ENCODE measurements at regions not wholly inside any gene's neighbourhood (a gene's known extent, or its start where the extent isn't known, plus 50 kb on each side); places are given as distances from the start of the nearest gene placed in this dataset.

DNA sequence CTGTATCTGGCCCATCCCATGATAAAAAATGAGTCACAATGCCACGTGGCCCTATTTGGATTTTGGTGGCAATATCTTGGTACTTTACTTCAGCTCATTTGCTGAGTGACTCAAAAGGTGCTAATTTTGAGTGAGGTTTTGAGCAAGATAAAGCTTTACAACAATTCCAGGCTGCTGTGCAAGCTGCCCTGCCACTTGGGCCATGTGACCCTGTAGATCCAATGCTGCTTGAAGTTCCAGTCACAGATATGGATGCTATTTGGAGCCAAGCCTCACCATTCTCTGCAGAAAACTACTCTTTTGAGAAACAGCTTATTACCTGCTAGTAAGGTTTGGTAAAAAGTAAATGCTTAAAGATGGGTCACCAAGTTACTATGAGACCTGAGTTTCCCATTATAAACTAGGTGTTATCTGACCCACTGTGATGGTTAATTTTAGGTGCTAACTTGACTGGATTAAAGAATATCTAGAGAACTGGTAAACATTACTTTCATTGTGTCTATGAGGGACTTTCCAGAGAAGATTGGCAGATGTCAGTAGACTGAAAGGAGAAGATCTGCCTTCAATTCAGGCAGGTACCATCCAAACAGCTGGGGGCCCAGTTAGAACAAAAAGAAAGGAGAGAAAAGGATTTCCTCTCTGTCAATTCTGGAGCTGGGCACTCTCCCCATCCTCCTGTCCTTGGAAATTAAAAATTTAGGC, 1083.9 kb downstream of the DIPK2A start:
- H3K4me1 Mint-ChIP-seq (ENCODE audit: unreplicated experiment): no peaks in the 10 kb centered on the region
- peaks cover 4% of the 10 kb centered on the region for H3K9me3 Mint-ChIP-seq
- H3K4me3 Mint-ChIP-seq: no peak overlapping the region
- H3K27ac Mint-ChIP-seq: no peak overlapping the region
- H3K36me3 Mint-ChIP-seq: no peaks in the 10 kb centered on the region
- no peak for DNase-seq (ENCODE audit: extremely low spot score, unreplicated experiment)
- no peaks in the 10 kb centered on the region for H3K27me3 Mint-ChIP-seq
- TF ChIP-seq, protein P1, sequence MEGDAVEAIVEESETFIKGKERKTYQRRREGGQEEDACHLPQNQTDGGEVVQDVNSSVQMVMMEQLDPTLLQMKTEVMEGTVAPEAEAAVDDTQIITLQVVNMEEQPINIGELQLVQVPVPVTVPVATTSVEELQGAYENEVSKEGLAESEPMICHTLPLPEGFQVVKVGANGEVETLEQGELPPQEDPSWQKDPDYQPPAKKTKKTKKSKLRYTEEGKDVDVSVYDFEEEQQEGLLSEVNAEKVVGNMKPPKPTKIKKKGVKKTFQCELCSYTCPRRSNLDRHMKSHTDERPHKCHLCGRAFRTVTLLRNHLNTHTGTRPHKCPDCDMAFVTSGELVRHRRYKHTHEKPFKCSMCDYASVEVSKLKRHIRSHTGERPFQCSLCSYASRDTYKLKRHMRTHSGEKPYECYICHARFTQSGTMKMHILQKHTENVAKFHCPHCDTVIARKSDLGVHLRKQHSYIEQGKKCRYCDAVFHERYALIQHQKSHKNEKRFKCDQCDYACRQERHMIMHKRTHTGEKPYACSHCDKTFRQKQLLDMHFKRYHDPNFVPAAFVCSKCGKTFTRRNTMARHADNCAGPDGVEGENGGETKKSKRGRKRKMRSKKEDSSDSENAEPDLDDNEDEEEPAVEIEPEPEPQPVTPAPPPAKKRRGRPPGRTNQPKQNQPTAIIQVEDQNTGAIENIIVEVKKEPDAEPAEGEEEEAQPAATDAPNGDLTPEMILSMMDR (conservative IDR thresholded peaks at IDR 0.05): no peak

DNA sequence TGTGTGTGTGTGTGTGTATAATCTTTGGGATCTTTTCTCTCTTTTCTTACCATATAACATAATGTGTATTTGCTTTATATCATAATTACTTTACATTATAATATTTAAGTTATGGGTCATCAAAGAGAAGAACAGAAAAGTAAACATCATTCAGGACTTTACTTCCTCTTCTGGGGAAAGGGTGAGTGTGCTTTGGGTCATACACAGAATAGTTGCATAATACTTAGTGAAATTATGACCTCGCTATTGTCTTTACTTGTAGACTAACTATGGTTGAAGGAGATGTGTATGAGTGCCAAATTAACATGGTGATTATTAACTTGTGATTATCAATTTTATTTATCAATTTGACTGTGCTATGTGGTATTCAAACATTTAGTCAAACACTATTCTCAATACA, 1086.9 kb downstream of the DIPK2A start:
- no peaks in the 10 kb centered on the region for H3K36me3 Mint-ChIP-seq
- peaks cover 7% of the 10 kb centered on the region for H3K9me3 Mint-ChIP-seq
- TF ChIP-seq, protein P1 (conservative IDR thresholded peaks at IDR 0.05): no peak
- H3K4me3 Mint-ChIP-seq: no peak overlapping the region
- no peaks in the 10 kb centered on the region for H3K27me3 Mint-ChIP-seq
- H3K4me1 Mint-ChIP-seq (ENCODE audit: unreplicated experiment): no peaks in the 10 kb centered on the region
- DNase-seq (ENCODE audit: extremely low spot score, unreplicated experiment): no peak
- no peak overlapping the region for H3K27ac Mint-ChIP-seq

GRCh38 chr3:145063616-145064015, 1092.0 kb downstream of the DIPK2A start:
- H3K4me1 Mint-ChIP-seq (ENCODE audit: unreplicated experiment): no peaks in the 10 kb centered on the region
- H3K9me3 Mint-ChIP-seq: peaks cover 7% of the 10 kb centered on the region
- no peak overlapping the region for H3K4me3 Mint-ChIP-seq
- no peak overlapping the region for H3K27ac Mint-ChIP-seq
- H3K36me3 Mint-ChIP-seq: no peaks in the 10 kb centered on the region
- H3K27me3 Mint-ChIP-seq: no peaks in the 10 kb centered on the region
- TF ChIP-seq, protein P1 (conservative IDR thresholded peaks at IDR 0.05): no peak
- no peak for DNase-seq (ENCODE audit: extremely low spot score, unreplicated experiment)

GRCh38 chr3:145070795-145071194, 1090.2 kb downstream of the PLOD2 start:
- no peaks in the 10 kb centered on the region for H3K4me1 Mint-ChIP-seq (ENCODE audit: unreplicated experiment)

DNA sequence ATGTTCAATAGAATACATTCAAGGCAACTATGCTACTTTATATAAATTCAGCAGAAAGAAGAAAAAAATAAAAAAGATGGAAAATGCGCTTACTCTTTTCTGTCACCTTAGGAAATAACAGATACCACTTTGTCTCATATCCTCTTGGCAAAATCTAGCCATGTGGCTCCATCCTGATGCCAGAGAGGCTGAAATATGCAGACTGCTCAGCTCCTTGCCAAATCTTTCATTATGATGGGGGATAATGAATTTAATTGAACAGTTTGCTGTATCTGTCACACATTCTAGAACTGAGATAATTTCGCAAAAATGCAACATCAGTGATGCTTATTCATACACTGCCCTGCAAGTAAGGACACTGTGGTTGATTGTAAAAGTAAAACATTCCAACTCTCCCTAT, 1081.5 kb downstream of the PLOD2 start:
- no peaks in the 10 kb centered on the region for H3K36me3 Mint-ChIP-seq
- H3K4me1 Mint-ChIP-seq (ENCODE audit: unreplicated experiment): no peaks in the 10 kb centered on the region
- no peaks in the 10 kb centered on the region for H3K9me3 Mint-ChIP-seq
- no peak overlapping the region for H3K4me3 Mint-ChIP-seq
- no peak for DNase-seq (ENCODE audit: extremely low spot score, unreplicated experiment)
- no peaks in the 10 kb centered on the region for H3K27me3 Mint-ChIP-seq
- H3K27ac Mint-ChIP-seq: no peak overlapping the region
- TF ChIP-seq, protein P1 (conservative IDR thresholded peaks at IDR 0.05): no peak

More at GRCh38 chr3:145070795-145071194, 1090.2 kb downstream of the PLOD2 start:
- Mint-ChIP-seq H3K27ac (no peak overlapping the region), H3K9me3 (peaks cover 6% of the 10 kb centered on the region), H3K36me3 (no peaks in the 10 kb centered on the region), H3K4me3 (no peak overlapping the region), H3K27me3 (no peaks in the 10 kb centered on the region)
- DNase-seq (ENCODE audit: extremely low spot score, unreplicated experiment): no peak
- TF ChIP-seq, protein P1 (conservative IDR thresholded peaks at IDR 0.05): no peak
